H9 (cell line): ENCODE measurements at regions not wholly inside any gene's neighbourhood (a gene's known extent, or its start where the extent isn't known, plus 50 kb on each side); places are given as distances from the start of the nearest gene placed in this dataset.

Experiments
- DNase-seq: peaks from one replicate; pipeline ENCODE4 v3.0.0-alpha.2; 2017
- H2AFZ ChIP-seq: one replicate; pipeline ENCODE4 v1.6.1; 2013; ENCODE audit warnings: mild to moderate bottlenecking, low read length, control low read depth, moderate library complexity
- H2AK5ac ChIP-seq: 2 replicates; pipeline ENCODE4 v1.6.1; 2013; ENCODE audit warnings: low read length, control low read depth, mixed read lengths; ENCODE audit not compliant: insufficient read length
- H2BK120ac ChIP-seq: one replicate; pipeline ENCODE4 v1.6.1; 2013; ENCODE audit warnings: low read depth, mild to moderate bottlenecking, low read length, control low read depth, inconsistent platforms; ENCODE audit not compliant: poor library complexity, severe bottlenecking
- H2BK12ac ChIP-seq: 2 replicates; pipeline ENCODE4 v1.6.1; 2013; ENCODE audit warnings: low read length, control low read depth, mixed read lengths, low read depth; ENCODE audit not compliant: insufficient read length
- H2BK15ac ChIP-seq: 2 replicates; pipeline ENCODE4 v1.6.1; 2013; ENCODE audit warnings: low read depth, low read length, control low read depth
- H2BK20ac ChIP-seq: one replicate; pipeline ENCODE4 v1.6.1; 2013; ENCODE audit warnings: low read depth, mild to moderate bottlenecking, low read length, control low read depth, inconsistent platforms; ENCODE audit not compliant: poor library complexity, severe bottlenecking
- H2BK5ac ChIP-seq: 2 replicates; pipeline ENCODE4 v1.6.1; 2013; ENCODE audit warnings: low read length, control low read depth, mixed read lengths; ENCODE audit not compliant: insufficient read length
- H3K14ac ChIP-seq: 2 replicates; pipeline ENCODE4 v1.6.1; 2013; ENCODE audit warnings: low read length, control low read depth; ENCODE audit not compliant: insufficient read depth
- H3K18ac ChIP-seq: 2 replicates; pipeline ENCODE4 v1.6.1; 2013; ENCODE audit warnings: low read depth, mild to moderate bottlenecking, mixed read lengths, low read length, control low read depth; ENCODE audit not compliant: insufficient read length
- H3K23ac ChIP-seq: 2 replicates; pipeline ENCODE4 v1.6.1; 2013; ENCODE audit warnings: low read length, control low read depth, mixed read lengths, low read depth; ENCODE audit not compliant: insufficient read length
- H3K23me2 ChIP-seq: 2 replicates; pipeline ENCODE4 v1.6.1; 2013; ENCODE audit warnings: low read depth, mild to moderate bottlenecking, mixed read lengths, low read length, control low read depth; ENCODE audit not compliant: insufficient read length, poor library complexity, severe bottlenecking
- H3K27ac ChIP-seq: 2 replicates; pipeline ENCODE4 v1.5.1; 2013; ENCODE audit warnings: low read length, control low read depth, mixed read lengths, low read depth; ENCODE audit not compliant: insufficient read length
- H3K27me3 ChIP-seq: 2 replicates; pipeline ENCODE4 v1.6.1; 2013; ENCODE audit warnings: low read length, control low read depth, inconsistent platforms; ENCODE audit not compliant: insufficient read depth
- H3K4ac ChIP-seq: 2 replicates; pipeline ENCODE4 v1.6.1; 2013; ENCODE audit warnings: low read depth, mild to moderate bottlenecking, control low read depth, inconsistent platforms, low read length, moderate library complexity
- H3K4me1 ChIP-seq: 2 replicates; pipeline ENCODE4 v1.6.1; 2013; ENCODE audit warnings: low read length, control low read depth, inconsistent platforms; ENCODE audit not compliant: insufficient read depth
- H3K4me2 ChIP-seq: 2 replicates; pipeline ENCODE4 v1.6.1; 2013; ENCODE audit warnings: low read length, control low read depth, mixed read lengths; ENCODE audit not compliant: insufficient read length, insufficient read depth
- H3K56ac ChIP-seq: 2 replicates; pipeline ENCODE4 v1.6.1; 2013; ENCODE audit warnings: low read depth, mild to moderate bottlenecking, mixed read lengths, low read length, control low read depth; ENCODE audit not compliant: insufficient read length
- H3K79me1 ChIP-seq: 2 replicates; pipeline ENCODE4 v1.6.1; 2013; ENCODE audit warnings: low read depth, mild to moderate bottlenecking, moderate library complexity, low read length, control low read depth, inconsistent platforms; ENCODE audit not compliant: insufficient read depth, poor library complexity, severe bottlenecking
- H3K79me2 ChIP-seq: 2 replicates; pipeline ENCODE4 v1.6.1; 2013; ENCODE audit warnings: low read length, control low read depth, inconsistent platforms; ENCODE audit not compliant: insufficient read depth
- H3K9ac ChIP-seq: 2 replicates; pipeline ENCODE4 v1.6.1; 2013; ENCODE audit warnings: low read length, control low read depth, mixed read lengths; ENCODE audit not compliant: insufficient read length; ENCODE audit errors: extremely low read depth
- H3K9me3 ChIP-seq: one replicate; pipeline ENCODE4 v1.6.1; 2013; ENCODE audit warnings: low read depth, low read length, inconsistent platforms; ENCODE audit not compliant: control insufficient read depth
- H3T11ph ChIP-seq: one replicate; pipeline ENCODE4 v1.6.1; 2013; ENCODE audit warnings: mild to moderate bottlenecking, low read length, control low read depth, inconsistent platforms
- H4K20me1 ChIP-seq: one replicate; pipeline ENCODE4 v1.6.1; 2013; ENCODE audit not compliant: control insufficient read depth, insufficient read length, insufficient read depth
- H4K5ac ChIP-seq: 2 replicates; pipeline ENCODE4 v1.6.1; 2013; ENCODE audit warnings: low read depth, mild to moderate bottlenecking, mixed read lengths, low read length, control low read depth; ENCODE audit not compliant: insufficient read length
- H4K8ac ChIP-seq: replicated peaks from 2 replicates; pipeline ENCODE4 v1.6.1; 2013; ENCODE audit warnings: low read length, control low read depth, mixed read lengths, low read depth; ENCODE audit not compliant: insufficient read length
- H4K91ac ChIP-seq: 2 replicates; pipeline ENCODE4 v1.6.1; 2013; ENCODE audit warnings: low read depth, mild to moderate bottlenecking, moderate library complexity, mixed read lengths, low read length, control low read depth; ENCODE audit not compliant: insufficient read length
- H3K27ac Mint-ChIP-seq, 3 experiments: 2 replicates in 2 of 3; 3 replicates in 1 of 3; pipeline ENCODE4 v1.8.0; 2020 to 2021; ENCODE audit warnings: mixed read lengths in 3 of 3, mild to moderate bottlenecking in 1 of 3, moderate library complexity in 1 of 3
- H3K27me3 Mint-ChIP-seq: 2 replicates; pipeline ENCODE4 v1.8.0; 2021; ENCODE audit warnings: low read depth, mild to moderate bottlenecking, moderate library complexity, mixed read lengths
- H3K36me3 Mint-ChIP-seq, 3 experiments: 2 replicates in 2 of 3; 3 replicates in 1 of 3; pipeline ENCODE4 v1.8.0; 2020 to 2021; ENCODE audit warnings: low read depth in 3 of 3, mixed read lengths in 3 of 3; ENCODE audit not compliant: insufficient read depth in 1 of 3
- H3K4me1 Mint-ChIP-seq, 2 experiments: 2 replicates each; pipeline ENCODE4 v1.8.0; 2020; ENCODE audit warnings: mixed read lengths in 2 of 2
- H3K4me3 Mint-ChIP-seq, 2 experiments: 2 replicates in 1 of 2; 3 replicates in 1 of 2; pipeline ENCODE4 v1.8.0; 2020 to 2021; ENCODE audit warnings: mild to moderate bottlenecking in 2 of 2, mixed read lengths in 2 of 2, moderate library complexity in 1 of 2
- H3K9me3 Mint-ChIP-seq, 2 experiments: 2 replicates in 1 of 2; 3 replicates in 1 of 2; pipeline ENCODE4 v1.8.0; 2020; ENCODE audit warnings: mild to moderate bottlenecking in 2 of 2, mixed read lengths in 2 of 2, moderate library complexity in 1 of 2
- WGBS: extraction: QIAGEN DNeasy Blood & Tissue Kit; methylation state at CpG from one replicate; pipeline ENCODE4 v1.1.7; 2013; ENCODE audit warnings: missing lambda C conversion rate, low lambda C conversion rate, mixed read lengths; ENCODE audit not compliant: insufficient read length; ENCODE audit errors: extremely low coverage; 5-methylcytosine and 5-hydroxymethylcytosine counted together
- TF ChIP-seq, protein P1 (sequence below): fragments of 200-600 bp; sonication (generic); conservative IDR thresholded peaks from 3 replicates; pipeline ENCODE4 v1.8.0; 2021; ENCODE audit warnings: antibody characterized with exemption, mild to moderate bottlenecking

DNA sequence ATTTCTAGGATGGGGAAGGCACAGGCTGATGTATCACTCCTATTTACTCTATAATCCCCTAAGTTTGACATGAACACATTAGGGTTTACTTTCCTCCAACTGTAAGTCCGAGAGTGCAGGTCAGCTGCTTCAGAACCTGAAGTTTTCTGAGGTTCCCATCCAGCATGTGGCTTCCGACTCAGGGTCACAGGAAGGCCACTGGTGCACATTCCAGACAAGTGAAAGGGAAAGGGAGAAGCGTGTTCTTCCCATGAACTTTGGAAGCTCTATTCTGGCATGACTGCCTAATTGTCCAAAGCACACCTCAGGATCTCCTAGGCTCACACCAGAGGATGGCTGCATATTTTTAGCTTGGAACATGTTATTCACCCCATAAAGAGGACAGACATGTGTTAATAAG, 602.6 kb downstream of the SEMA5A start:
- Histone ChIP-seq H3K79me2 (no peaks in the 10 kb centered on the region), H2BK15ac (no peak overlapping the region), H4K5ac (no peak overlapping the region), H3K23ac (no peak overlapping the region), H3K4me1 (no peaks in the 10 kb centered on the region), H2AK5ac (no peak overlapping the region), H3K9me3 (no peaks in the 10 kb centered on the region), H3K79me1 (no peaks in the 10 kb centered on the region), H4K91ac (no peak overlapping the region), H2BK5ac (no peak overlapping the region), H2BK12ac (no peak overlapping the region), H2BK120ac (no peak overlapping the region), H2AFZ (no peak overlapping the region), H3K4ac (no peak overlapping the region), H3K14ac (no peak overlapping the region), H4K20me1 (no peaks in the 10 kb centered on the region), H3K56ac (no peak overlapping the region), H3K18ac (no peak overlapping the region), H3T11ph (no peak overlapping the region), H3K9ac (no peak overlapping the region), H3K4me2 (no peak overlapping the region), H3K27ac (no peak overlapping the region), H3K27me3 (no peaks in the 10 kb centered on the region), H3K23me2 (no peaks in the 10 kb centered on the region), H2BK20ac (no peak overlapping the region), H4K8ac (no peak overlapping the region)
- Mint-ChIP-seq H3K27me3 (no peaks in the 10 kb centered on the region), H3K27ac (no peak overlapping the region), H3K36me3 (peaks cover 0 to 13% (median 6%) of the 10 kb centered on the region in 3 experiments; a peak in 5 of 7 replicates), H3K9me3 (peaks cover 18 to 22% of the 10 kb centered on the region in 2 experiments), H3K4me1 (no peaks in the 10 kb centered on the region), H3K4me3 (no peak overlapping the region)
- TF ChIP-seq, protein P1, sequence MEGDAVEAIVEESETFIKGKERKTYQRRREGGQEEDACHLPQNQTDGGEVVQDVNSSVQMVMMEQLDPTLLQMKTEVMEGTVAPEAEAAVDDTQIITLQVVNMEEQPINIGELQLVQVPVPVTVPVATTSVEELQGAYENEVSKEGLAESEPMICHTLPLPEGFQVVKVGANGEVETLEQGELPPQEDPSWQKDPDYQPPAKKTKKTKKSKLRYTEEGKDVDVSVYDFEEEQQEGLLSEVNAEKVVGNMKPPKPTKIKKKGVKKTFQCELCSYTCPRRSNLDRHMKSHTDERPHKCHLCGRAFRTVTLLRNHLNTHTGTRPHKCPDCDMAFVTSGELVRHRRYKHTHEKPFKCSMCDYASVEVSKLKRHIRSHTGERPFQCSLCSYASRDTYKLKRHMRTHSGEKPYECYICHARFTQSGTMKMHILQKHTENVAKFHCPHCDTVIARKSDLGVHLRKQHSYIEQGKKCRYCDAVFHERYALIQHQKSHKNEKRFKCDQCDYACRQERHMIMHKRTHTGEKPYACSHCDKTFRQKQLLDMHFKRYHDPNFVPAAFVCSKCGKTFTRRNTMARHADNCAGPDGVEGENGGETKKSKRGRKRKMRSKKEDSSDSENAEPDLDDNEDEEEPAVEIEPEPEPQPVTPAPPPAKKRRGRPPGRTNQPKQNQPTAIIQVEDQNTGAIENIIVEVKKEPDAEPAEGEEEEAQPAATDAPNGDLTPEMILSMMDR, result no peak
- no peak for DNase-seq
- WGBS, result no CpG with 5 or more reads among the region's 3 CpGs
